ENCODE measurements at regions not wholly inside any gene's neighbourhood (a gene's known extent, or its start where the extent isn't known, plus 50 kb on each side); places are given as distances from the start of the nearest gene placed in this dataset.

DNA sequence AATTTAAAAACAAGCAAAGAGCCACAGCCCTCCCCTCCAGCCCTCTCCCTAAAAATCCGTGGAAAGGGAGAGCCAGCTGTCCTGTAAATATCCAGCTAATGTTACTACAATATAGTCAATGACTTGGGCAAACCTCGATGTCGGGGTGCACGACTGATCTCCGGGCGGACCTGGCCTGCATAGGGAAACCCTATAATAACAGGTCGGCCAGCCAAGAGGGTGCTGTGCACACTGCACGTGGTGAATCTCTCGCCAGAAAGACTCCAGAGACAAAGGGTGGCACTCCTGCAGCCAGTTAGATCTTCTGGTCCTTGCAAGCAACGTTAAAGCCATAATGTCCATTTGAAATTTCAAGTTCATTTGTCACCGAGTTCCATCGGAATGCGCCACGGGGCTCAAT is 1092.8 kb downstream of the ADGRL3 start:
- H3K4me3 ChIP-seq (replicated peaks; ENCODE audit: low read depth, low read length): no peak overlapping the region
- no peak for DNase-seq (ENCODE audit: extremely low read depth, low read depth)
- TF ChIP-seq, protein P1, sequence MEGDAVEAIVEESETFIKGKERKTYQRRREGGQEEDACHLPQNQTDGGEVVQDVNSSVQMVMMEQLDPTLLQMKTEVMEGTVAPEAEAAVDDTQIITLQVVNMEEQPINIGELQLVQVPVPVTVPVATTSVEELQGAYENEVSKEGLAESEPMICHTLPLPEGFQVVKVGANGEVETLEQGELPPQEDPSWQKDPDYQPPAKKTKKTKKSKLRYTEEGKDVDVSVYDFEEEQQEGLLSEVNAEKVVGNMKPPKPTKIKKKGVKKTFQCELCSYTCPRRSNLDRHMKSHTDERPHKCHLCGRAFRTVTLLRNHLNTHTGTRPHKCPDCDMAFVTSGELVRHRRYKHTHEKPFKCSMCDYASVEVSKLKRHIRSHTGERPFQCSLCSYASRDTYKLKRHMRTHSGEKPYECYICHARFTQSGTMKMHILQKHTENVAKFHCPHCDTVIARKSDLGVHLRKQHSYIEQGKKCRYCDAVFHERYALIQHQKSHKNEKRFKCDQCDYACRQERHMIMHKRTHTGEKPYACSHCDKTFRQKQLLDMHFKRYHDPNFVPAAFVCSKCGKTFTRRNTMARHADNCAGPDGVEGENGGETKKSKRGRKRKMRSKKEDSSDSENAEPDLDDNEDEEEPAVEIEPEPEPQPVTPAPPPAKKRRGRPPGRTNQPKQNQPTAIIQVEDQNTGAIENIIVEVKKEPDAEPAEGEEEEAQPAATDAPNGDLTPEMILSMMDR (IDR thresholded peaks at IDR 0.05; ENCODE audit: low read depth, low read length, missing control alignments): no peak

DNA sequence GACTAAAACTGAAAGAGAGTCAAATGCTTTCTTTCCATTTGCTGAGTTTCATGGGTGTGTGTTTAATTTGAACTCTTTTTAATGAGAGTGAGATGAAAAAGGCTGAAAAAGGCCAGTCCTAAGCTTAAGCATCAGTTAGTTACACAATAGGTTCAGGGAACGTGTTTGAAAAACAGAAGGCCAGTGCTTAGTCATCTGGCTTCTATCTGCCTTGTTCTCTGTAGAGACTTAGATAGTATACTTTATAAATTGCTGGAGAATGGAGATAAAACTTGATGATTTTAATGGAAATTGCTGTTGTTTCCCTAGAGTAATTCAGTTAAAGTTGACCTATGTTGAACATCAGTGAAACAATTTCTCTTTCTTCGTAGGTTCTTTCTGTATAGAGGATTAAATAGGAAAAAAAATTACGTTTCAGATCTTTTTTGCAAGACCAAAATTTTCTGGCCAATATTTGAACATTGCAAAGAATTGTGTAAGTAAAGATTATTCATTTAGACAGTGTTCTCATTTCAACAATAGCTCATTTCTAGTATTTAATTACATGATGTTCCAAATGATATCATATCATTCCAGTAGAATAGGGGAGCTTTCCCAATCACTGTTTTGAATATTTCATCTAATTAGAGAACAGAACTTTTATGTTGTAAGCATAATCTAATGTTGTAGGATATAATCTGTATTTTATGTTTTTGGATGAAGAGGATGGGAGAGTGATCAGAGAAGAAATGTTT is 1088.8 kb downstream of the ADGRL3 start:
- TF ChIP-seq, protein P1 (IDR thresholded peaks at IDR 0.05; ENCODE audit: low read depth, low read length, missing control alignments): no peak
- DNase-seq (ENCODE audit: extremely low read depth, low read depth): no peak
- no peak overlapping the region for H3K4me3 ChIP-seq (replicated peaks; ENCODE audit: low read depth, low read length)

DNA sequence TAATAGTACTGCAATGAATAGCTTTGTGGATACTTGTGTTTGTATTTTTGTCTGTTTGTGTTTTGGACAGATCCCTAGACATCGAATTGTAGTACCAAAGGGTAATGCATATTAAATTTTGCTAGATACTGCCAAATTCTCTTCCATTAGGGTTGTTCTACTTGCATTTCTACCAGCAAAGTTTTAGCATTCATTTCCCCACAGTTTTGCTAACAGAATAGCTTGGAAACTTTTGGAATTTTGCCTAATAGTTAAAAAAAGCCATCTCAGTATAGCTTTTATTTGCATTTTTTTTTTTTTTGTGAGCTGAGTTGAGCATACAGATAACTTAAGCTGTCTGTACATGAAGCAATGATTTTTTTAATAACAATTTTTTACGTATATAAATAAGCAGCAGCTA is 1084.9 kb downstream of the ADGRL3 start:
- TF ChIP-seq, protein P1 (IDR thresholded peaks at IDR 0.05; ENCODE audit: low read depth, low read length, missing control alignments): no peak
- H3K4me3 ChIP-seq (replicated peaks; ENCODE audit: low read depth, low read length): no peak overlapping the region

DNA sequence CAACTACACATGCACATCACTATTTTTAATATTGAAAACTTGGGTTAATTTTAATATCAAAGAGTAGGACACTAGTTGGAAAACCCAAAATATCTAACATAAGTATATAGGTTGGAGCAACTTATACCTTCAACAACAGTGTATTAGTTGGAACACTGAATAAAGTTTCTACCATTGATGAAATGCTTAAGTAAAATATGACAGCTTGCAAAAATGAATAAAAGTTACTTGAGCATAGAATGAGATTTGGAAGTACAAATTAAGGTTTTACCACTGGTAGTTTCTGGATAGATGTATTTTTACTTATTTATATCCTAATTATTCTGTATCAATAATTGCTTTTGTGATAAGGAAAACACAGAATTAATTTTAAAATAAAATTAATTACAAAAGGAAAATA is 1079.6 kb downstream of the ADGRL3 start:
- TF ChIP-seq, protein P1 (IDR thresholded peaks at IDR 0.05; ENCODE audit: low read depth, low read length, missing control alignments): no peak
- DNase-seq (ENCODE audit: extremely low read depth, low read depth): no peak
- H3K4me3 ChIP-seq (replicated peaks; ENCODE audit: low read depth, low read length): no peak overlapping the region

More for the DNA sequence above, 1084.9 kb downstream of the ADGRL3 start:
- DNase-seq (ENCODE audit: extremely low read depth, low read depth): no peak

DNA sequence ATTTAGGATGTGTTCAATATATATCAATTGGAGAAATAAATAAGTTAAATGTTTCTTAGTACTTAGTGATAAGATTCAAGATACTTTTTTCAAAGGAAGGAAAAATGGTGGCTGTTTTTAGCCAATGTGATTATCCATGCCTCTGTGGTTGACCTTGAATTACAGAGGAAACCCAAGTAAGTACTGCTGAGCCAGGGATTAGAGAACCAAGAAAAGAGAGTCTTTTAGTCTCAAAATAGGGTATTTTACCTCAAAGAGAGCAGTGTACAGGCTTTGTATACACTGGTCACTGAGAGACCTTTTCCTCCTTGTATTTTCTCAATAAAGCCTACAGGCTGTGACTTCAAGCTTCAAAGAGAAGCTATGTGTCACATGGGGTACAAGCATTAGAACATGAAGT is 1075.3 kb downstream of the ADGRL3 start:
- H3K4me3 ChIP-seq (replicated peaks; ENCODE audit: low read depth, low read length): no peak overlapping the region
- DNase-seq (ENCODE audit: extremely low read depth, low read depth): no peak
- TF ChIP-seq, protein P1 (IDR thresholded peaks at IDR 0.05; ENCODE audit: low read depth, low read length, missing control alignments): no peak

DNA sequence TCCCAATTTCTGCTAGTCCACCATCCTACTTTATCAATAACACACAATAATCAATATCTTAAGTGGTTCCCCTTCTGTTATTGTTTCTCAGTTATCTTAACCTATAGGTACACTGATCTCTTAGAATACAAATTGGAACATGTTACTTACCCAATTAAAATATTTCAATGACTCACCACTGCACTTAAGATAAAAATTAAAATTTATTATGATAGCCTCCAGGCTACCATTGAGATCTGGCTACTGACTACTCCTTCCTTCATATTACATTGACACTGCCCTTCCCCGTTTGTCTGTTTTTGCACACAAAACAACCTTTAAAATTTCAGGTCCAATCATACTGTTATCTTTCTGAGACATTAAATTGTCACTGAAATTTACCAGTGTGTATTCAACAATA is 1074.7 kb downstream of the ADGRL3 start:
- no peak overlapping the region for H3K4me3 ChIP-seq (replicated peaks; ENCODE audit: low read depth, low read length)
- TF ChIP-seq, protein P1 (IDR thresholded peaks at IDR 0.05; ENCODE audit: low read depth, low read length, missing control alignments): no peak
- no peak for DNase-seq (ENCODE audit: extremely low read depth, low read depth)

DNA sequence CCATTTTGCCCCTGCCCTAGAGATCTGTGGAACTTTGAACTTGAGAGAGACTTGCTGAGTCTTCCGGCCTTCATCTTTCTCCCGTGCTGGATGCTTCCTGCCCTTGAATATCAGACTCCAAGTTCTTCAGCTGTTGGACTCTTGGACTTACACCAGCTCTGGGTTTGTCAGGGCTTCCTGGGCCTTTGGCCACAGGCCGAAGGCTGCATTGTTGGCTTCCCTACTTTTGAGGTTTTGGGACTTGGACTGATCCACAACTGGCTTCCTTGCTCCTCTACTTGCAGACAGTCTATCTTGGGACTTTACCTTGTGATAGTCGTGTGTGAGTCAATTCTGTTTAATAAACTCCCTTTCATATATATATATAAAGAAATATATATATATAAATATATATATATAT is 1071.0 kb downstream of the ADGRL3 start:
- no peak overlapping the region for H3K4me3 ChIP-seq (replicated peaks; ENCODE audit: low read depth, low read length)
- TF ChIP-seq, protein P1 (IDR thresholded peaks at IDR 0.05; ENCODE audit: low read depth, low read length, missing control alignments): no peak
- no peak for DNase-seq (ENCODE audit: extremely low read depth, low read depth)
